GM12872 (cell line): ENCODE measurements at regions not wholly inside any gene's neighbourhood (a gene's known extent, or its start where the extent isn't known, plus 50 kb on each side); places are given as distances from the start of the nearest gene placed in this dataset.
A peak's percentile ranks its signal among the peaks of the same experiment; 100 is the strongest.

ENCODE experiments used
- TF ChIP-seq, protein P1 (sequence below): IDR thresholded peaks from 3 replicates; pipeline ENCODE4 v1.5.1; 2011; ENCODE audit warnings: low read depth, mild to moderate bottlenecking, low read length, moderate library complexity; ENCODE audit not compliant: insufficient read depth

- TF ChIP-seq, protein P1, sequence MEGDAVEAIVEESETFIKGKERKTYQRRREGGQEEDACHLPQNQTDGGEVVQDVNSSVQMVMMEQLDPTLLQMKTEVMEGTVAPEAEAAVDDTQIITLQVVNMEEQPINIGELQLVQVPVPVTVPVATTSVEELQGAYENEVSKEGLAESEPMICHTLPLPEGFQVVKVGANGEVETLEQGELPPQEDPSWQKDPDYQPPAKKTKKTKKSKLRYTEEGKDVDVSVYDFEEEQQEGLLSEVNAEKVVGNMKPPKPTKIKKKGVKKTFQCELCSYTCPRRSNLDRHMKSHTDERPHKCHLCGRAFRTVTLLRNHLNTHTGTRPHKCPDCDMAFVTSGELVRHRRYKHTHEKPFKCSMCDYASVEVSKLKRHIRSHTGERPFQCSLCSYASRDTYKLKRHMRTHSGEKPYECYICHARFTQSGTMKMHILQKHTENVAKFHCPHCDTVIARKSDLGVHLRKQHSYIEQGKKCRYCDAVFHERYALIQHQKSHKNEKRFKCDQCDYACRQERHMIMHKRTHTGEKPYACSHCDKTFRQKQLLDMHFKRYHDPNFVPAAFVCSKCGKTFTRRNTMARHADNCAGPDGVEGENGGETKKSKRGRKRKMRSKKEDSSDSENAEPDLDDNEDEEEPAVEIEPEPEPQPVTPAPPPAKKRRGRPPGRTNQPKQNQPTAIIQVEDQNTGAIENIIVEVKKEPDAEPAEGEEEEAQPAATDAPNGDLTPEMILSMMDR, result no peak
These were observed 286.3 kb downstream of the PDGFC start for GRCh38 chr4:156685308-156685707.

GRCh38 chr4:156677656-156678055 lies 293.9 kb downstream of the PDGFC start:
- TF ChIP-seq, protein P1, result no peak

DNA sequence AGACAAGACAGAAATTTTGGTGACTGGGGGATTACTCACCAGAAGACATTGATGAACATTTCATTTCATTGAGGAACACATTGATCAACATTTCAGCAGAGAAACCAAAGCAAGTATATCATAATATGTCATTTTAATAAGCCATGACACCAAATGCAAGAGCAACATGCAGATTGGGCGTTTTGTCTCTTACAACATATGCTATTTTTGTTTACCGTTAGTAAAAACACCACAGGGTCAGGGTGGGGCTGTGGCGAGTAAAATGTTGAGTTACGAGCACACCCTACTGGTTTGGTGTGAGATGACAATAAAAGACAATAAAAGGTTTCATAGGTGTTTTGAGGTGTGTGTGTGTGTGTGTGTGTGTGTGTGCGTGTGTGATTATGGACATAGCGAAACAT lies 294.5 kb downstream of the PDGFC start:
- TF ChIP-seq, protein P1, result peak; percentile 21; the same call in 1 of the 3 replicates

DNA sequence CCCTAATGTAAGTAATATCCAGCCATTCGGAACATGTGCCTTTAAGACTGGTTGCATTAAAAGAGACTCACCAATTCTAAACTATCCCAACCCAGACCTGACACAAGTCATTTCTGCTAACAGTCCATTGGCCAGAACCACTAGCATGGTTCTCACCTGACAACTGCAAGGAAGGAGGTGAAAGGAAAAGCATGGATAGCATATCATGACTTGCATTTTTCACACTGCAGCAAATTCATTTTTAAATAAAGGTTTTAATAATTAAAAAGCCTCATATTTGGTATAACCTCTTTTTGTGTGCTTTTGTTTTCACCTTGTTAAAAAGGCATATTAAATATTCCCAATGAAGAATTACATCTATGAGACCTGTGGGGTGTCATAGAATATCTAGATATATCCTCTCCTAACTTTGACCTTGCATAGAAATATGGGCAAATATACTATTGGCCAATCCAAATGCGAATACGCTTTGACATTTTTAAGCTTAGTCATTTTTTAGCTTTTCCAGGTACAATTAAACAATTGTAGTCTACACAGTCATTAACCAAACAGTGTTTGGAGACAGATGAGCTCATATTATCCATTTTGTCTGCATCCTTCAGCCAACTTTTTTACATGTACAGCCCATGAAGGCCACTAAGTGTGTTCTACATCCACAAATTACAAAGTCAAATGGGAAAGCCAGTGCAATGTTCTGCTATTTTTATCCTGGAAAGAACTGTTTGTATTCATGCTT lies 295.3 kb downstream of the PDGFC start:
- TF ChIP-seq, protein P1, result no peak

- TF ChIP-seq, protein P1, result no peak
These were observed 298.1 kb downstream of the PDGFC start for GRCh38 chr4:156673483-156673882.

- TF ChIP-seq, protein P1, result no peak
These were observed 298.9 kb downstream of the PDGFC start for GRCh38 chr4:156672492-156673305.

DNA sequence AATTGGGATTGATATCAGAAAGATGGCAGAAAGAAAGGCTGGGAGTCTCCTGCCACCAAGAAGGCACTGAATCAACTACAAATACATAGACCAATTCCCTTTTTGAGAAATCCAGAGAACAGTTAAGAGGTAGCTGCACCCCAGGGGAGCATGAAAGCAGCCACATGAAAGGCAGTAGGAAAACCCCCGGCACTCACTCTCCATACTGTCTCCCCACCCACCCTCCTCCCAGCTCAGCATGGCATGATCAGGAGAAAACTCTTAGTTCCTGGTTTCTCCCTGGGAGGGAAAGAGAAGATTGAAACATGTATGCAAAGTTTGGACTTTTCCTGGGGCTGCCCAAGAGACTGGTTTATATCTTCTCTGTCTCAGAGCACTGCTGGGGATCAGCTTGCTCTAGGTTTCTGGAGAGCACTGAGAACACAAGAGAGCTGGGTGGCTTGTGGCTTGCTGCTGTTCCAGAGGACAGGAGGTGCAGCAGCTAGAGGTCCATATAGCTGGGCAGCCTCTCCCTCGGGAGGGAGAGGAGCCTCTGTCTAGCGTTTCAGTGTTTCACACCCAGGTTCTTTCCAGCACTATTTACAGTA lies 305.7 kb downstream of the PDGFC start:
- TF ChIP-seq, protein P1, result no peak
